GM12872 (cell line): ENCODE measurements at regions not wholly inside any gene's neighbourhood (a gene's known extent, or its start where the extent isn't known, plus 50 kb on each side); places are given as distances from the start of the nearest gene placed in this dataset.

Experiments used
- CTCF ChIP-seq: IDR thresholded peaks from 3 replicates; pipeline ENCODE4 v1.5.1; 2011; ENCODE audit warnings: low read depth, mild to moderate bottlenecking, low read length, moderate library complexity; ENCODE audit not compliant: insufficient read depth

- no peak for TF ChIP-seq CTCF
Measured at GRCh38 chr20:60761056-60761455, 491.0 kb upstream of the CDH4 start.

GRCh38 chr20:60762386-60762785, 489.7 kb upstream of the CDH4 start:
- no peak for TF ChIP-seq CTCF

- TF ChIP-seq CTCF: no peak
Measured at GRCh38 chr20:60764328-60764727, 487.7 kb upstream of the CDH4 start.

- TF ChIP-seq CTCF: no peak
Measured at GRCh38 chr20:60764771-60765170, 487.3 kb upstream of the CDH4 start.

GRCh38 chr20:60765821-60766403, 486.1 kb upstream of the CDH4 start:
- TF ChIP-seq CTCF: no peak

GRCh38 chr20:60768216-60768615, 483.8 kb upstream of the CDH4 start:
- TF ChIP-seq CTCF: no peak

GRCh38 chr20:60780388-60781025, 471.6 kb upstream of the CDH4 start:
- no peak for TF ChIP-seq CTCF
